ENCODE measurements at regions not wholly inside any gene's neighbourhood (a gene's known extent, or its start where the extent isn't known, plus 50 kb on each side); places are given as distances from the start of the nearest gene placed in this dataset.

GRCh38 chr21:34022627-34023335, 50.6 kb upstream of the MRPS6 start:
- TF ChIP-seq POLR2A (IDR thresholded peaks at IDR 0.05) (no peak), CTCF (IDR thresholded peaks at IDR 0.05) (no peak)
